GM18907 (cell line): ENCODE measurements at regions not wholly inside any gene's neighbourhood (a gene's known extent, or its start where the extent isn't known, plus 50 kb on each side); places are given as distances from the start of the nearest gene placed in this dataset.
"Not testable (repeated sequence)": the region's sequence is repeated elsewhere in the genome, so short reads cannot be mapped to it uniquely, and the experiment has no call there.

Experiments
- ATAC-seq: cut with Tn5 transposase; IDR thresholded peaks from one replicate; pipeline ENCODE4 v1.9.1; 2021; ENCODE audit warnings: mild to moderate bottlenecking, moderate library complexity; ENCODE audit not compliant: unreplicated experiment

DNA sequence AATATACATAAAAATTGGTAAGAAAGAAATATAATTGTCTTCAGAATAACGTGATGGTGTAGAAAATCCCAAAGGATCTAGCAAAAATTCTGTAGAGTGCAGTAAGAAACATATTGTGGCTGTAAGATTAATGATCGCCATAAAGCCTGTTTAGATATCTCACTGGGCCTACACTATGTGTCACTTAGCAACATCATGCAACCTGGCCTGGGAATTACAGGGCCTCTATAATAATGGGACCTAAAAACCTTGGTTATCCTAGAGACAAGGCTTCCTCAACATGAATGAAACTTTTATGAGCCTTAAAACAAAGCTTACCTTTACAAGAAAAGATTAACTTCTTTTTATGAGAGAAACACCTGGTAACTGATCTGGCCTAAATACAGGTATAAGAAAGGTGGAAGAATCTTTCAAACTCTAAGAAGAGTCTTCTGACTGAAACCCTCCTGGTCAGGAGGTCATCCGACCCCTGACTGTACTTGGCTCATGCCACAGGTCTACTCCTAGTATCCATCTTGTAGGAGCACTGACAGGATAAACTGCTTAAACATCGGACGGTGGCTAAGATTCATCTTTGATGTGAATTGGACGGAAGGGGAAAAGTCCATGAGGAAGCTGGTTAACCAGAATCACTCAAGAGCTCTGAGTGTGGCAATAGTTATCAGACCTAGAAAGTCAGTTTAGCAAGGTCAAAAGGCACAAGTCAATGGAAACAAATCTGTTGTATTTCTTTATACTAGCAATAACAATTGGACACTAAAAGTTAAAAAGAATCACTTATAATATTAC is 1155.1 kb upstream of the SORCS1 start:
- no peak for ATAC-seq

DNA sequence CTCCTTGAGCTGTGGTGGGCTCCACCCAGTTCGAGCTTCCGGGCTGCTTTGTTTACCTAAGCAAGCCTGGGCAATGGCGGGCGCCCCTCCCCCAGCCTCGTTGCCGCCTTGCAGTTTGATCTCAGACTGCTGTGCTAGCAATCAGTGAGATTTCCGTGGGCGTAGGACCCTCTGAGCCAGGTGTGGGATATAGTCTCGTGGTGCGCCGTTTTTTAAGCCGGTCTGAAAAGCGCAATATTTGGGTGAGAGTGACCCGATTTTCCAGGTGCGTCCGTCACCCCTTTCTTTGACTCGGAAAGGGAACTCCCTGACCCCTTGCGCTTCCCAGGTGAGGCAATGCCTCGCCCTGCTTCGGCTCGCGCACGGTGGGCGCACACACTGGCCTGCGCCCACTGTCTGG is 1151.1 kb upstream of the SORCS1 start:
- ATAC-seq = not testable (repeated sequence)

DNA sequence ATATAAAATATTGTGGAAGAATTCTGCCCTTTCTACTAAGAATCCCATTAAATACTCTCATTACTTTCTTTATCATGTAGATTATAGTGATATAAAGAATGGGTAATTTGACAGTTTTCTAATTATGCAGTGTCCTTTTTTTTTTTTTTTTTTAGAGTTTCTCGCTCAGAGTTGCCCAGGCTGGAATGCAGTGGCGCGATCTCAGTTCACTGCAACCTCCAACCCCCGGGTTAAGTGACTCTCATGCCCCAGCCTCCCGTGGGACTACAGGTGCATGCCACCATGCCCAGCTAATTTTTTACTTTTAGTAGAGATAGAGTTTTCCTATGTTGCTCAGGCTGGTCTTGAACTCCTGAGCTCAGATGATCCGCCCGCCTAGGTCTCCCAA is 1143.4 kb upstream of the SORCS1 start:
- ATAC-seq = no peak

DNA sequence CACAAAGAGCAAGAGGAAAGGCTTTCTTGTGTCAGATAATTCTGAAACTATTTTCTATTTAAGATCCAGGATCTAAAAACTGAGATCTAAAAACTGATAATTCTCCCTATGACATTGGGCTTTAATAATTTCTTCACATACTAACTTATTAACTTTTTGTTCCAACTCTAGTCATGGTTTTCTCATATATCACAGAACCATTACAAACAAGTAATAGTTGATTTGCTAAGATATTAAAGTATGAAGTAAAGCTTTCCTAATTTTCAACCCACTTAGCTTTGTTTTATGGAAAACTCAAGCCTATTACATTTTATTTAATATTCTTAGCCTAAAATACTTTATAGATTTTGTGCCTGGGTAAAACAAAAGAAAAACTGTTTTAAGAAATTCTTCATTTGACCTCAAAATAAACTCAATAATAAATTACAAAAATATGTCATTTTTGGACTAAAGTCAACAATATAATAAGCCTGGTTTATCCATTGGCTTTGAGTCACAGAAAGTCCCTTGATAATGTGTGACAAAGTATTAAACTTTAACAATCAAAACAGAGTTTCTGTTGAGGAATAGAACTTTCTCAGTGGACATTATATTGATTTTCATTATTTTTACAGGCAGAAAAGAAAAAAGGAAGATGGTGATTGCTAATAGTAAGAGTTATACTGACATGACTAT is 1142.9 kb upstream of the SORCS1 start:
- ATAC-seq = no peak

DNA sequence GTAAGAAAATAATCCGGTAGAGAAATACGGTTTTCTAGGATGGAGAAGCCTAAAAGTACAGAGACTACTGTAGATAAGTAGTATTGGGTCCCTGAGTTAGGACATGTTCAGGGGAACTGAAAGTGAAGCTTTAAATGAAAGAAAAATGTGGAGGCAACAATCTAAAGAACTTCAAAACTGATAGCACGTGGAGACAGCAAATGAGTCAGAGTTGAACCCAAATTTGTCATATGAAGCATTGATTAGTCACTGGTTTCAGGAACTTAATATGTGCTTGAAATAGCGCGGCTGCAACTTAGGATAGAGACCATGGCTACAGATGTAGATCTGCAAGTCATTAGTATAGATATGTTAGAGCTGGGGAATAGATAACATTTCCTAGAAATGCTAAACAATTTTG is 1138.6 kb upstream of the SORCS1 start:
- no peak for ATAC-seq

DNA sequence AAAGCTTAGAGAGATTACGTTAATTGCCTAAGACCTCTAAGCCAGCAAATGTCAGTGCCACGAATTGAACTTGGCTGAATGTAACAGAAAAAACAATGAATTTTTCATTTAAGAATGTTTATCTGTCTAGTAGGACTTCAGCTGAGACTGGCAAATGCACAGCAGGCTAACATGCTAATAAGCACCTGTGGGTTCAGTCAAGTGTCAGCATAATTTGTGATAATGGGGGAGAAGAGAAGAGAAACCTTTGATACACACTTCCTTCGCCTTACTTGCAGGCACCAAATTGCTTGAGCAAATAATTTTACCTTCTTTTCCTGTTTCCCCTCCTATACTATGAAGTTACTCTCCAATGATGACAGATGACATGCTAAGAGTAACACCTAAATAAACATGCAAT is 1136.5 kb upstream of the SORCS1 start:
- ATAC-seq = no peak

DNA sequence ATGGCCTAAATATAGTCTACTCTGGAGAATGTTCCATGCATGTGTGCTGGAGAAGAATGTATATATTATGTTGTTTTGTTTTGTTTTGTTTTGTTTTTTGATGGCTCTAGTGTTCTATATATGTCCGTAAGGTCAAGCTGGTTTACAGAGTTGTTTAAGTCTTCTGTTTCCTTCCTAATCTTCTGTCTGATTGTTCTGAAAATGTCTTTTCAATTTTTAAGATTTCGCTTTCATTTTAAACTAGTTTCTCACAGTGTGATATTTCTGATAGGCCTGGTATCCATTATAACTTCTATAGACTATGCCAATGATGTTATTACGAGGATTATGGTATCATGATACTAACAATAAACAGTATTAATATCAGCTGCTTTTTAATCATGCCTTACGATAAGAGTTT is 1126.3 kb upstream of the SORCS1 start:
- no peak for ATAC-seq

DNA sequence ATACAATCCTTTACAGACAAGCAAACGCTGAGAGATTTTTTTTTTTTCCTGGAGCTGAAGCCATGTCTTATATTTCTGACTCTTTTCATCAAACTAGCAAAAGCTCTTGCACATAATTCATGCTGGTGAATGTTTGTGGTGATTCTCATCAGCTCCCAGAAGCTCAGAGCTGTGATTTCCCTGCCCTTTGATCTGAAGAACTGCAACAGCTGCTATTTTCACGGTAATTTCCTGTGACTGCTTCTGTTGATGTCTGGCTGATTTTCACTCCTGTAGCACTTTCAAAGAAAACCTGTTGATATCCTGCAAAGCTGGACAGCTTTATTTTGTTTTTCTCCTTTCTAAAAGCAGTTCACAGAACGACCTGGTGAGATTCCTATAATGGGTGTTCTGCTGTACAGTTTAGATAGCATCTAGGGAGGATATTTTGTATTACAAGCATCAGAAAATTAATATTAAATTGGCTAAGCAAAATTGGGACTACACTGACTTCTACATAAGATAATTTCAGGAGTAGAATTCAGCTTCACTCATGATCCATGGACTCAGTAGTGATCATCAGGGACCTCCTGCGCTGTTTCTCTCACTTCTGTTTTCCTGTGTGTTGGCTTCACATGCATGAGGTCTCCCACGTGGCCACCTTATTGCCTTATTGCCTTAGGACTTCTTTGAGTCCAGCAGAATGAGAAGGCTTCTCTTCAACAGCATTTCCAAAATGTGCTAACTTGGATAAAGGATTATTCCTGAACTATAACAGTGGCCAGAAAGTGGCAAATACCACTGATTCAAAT is 1111.6 kb upstream of the SORCS1 start:
- ATAC-seq = no peak

DNA sequence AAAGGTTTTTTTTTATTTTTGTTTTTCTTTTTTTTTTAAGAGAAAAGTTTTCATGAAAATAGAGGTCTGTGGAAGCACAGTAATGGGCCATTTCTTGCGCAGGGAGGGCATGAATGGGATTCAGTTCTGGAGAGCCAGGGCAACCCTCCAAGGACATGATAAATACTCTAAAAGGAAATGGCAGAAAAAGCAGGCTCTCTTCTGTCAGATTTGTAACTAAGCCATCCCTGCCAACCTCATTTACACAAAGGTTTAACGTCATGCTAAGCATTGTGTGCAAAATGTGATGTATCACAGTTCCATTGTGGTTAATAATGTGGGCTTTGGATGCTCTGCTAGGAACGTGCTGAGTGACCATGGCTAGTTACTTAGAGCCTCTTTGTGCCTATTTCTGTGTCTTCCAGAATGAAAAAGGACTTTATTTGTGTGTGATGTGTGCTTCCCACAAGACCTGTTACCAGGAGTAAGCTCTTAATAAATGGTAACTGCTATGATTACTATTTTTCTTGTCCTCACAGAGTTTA is 1095.9 kb upstream of the SORCS1 start:
- ATAC-seq = no peak

DNA sequence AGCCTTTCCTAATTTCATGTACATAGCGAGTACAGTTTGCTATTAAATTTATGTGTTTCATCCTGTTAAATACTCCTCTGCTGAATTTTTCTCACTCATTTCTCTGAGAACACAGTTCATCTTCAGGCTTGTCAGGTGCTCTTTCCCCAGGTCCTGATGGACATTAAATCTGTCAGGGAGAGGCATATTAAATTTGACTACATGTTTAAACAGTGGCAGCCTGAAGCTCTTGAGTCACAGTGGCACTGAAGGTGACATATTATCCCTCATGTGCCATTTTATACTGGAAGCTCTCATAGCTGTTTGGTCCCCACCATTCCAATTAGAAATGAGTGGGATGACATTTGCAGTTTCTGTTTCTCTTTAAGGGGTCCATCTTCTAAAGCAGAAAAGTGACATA is 1089.6 kb upstream of the SORCS1 start:
- ATAC-seq = no peak

DNA sequence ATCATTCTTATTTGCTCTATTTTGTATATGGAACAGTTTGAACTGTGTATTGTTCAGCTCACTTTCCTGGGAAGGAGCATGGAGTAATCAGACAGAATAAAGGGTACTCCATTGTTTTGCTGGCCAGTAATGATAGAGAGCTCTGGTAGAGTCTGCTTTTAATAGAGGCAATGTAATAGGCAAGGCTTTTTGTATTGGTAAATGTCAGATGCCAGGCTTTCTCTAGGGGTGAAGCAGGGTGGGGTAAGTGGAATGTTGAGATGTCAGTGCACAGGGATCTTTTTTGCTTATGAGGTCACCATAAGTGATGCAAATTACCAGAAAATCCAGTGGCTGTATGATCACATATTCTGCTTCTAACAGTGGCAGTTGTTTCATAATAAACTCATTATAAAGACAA is 1088.3 kb upstream of the SORCS1 start:
- ATAC-seq = no peak

DNA sequence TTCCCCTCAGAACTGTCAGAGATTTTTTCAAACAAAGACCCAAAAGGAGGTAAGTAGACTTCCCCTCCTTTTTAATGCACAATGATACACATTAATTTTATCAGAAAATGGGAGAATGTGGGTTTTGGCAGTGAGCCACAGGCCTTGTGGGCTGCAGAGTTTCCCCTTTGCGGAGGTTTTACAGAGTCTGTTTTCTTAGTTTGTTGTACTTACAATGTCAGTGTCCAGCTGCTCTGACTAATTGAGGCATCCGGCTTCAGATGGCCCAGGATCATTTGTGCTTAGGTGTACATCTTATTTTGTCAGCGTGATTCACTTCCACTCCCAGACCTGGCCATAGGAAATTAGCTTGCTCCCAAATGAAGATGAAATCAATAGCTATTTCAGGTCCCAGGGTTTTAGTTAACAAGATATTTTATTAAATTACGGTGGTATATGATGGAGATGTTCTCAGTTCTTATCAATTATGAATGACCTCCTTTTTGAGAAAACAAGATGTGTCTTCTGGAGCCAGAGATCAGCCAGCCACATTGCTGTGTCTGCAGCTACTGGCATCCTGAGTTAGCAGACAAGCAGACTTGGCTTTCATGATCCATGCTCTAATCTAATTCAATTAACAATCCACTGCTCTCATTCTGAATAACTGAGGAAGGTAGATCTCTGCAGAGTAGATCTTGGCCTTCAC is 1086.6 kb upstream of the SORCS1 start:
- no peak for ATAC-seq

DNA sequence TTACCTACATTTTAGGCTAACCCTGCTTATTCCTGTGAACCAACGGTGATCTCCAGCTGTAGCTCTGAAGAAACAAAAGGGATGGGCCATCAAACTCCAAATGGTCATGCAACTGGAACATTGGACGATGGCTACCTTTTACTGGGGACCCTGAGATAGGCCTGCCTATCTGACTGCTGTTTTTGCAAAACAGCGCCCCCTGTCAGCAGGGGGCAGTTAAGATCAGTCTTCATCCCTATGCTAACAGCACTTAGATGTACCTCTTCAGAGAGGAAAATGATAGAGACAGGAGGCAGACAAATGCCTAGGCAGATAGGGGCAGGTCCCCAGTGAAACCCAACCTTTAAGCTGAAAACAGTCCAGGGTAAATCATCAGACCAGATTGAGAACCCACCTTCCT is 1085.4 kb upstream of the SORCS1 start:
- no peak for ATAC-seq

DNA sequence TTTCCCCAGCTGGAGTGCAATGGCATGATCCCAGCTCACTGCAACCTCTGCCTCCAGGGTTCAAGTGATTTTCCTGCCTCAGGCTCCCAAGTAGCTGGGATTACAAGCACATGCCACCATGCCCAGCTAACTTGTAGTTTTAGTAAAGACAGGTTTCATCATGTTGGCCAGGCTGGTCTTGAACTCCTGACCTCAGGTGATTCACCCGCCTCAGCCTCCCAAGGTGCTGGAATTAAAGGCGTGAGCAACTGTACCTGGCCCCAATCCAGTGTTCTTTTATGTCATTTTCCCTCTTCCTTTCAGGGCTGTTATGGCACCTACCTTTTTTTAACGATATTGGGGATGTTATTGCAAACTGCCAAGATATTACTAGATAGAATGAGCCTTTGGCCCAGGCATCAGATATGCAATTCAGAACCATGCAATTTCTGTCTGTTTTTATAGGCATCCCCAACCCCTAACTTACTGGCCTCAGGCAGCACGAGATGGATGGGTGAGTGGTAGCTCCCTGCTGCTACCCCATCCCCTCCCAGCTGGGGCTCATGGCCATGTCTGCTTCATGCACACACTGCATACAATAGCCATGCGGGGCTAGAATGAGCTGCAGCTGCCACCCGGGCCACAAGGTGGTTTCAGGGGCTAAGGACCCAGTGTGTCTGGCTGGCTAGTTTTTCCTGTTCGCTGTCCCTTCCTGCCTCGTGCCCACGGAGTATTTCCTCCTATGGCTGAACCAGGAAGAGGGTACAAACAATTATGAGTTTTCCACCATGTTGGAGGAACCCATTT is 1080.1 kb upstream of the SORCS1 start:
- ATAC-seq = no peak

DNA sequence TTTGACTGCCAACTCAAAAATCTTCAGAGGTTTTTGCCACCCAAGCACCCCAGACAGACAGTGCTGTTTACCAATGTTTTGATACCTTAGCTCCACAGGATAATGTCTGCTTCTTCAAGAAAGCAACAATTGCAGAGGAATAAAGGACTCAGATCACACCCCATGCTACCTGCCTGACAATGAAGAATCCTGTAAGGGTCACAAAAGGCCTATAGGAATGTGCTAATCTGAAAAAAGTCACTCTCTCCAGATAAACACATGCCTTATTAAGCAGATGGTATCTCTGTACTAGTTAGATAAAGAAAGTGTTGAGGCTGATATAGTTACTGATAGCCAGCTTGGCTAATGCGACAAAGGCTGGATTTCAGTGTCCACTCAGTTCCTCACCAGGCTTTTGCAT is 1076.7 kb upstream of the SORCS1 start:
- ATAC-seq = no peak

DNA sequence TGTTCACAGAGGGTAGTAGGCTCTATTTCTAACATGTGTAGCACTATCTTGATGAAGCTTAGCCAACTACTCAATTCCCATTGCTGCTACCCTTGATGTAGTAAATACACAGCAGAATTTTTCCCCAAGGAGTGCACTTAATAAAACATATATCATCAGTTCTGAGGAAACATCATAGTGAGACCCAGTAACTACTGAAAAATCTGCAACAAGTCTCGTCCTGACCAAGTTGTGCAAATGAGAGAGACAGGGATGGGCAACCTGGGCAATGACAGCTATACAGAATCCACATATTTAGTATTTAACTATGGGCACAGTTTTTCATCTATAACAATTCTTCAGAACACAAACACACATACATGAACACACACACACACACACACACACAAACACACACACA is 1073.8 kb upstream of the SORCS1 start:
- no peak for ATAC-seq

DNA sequence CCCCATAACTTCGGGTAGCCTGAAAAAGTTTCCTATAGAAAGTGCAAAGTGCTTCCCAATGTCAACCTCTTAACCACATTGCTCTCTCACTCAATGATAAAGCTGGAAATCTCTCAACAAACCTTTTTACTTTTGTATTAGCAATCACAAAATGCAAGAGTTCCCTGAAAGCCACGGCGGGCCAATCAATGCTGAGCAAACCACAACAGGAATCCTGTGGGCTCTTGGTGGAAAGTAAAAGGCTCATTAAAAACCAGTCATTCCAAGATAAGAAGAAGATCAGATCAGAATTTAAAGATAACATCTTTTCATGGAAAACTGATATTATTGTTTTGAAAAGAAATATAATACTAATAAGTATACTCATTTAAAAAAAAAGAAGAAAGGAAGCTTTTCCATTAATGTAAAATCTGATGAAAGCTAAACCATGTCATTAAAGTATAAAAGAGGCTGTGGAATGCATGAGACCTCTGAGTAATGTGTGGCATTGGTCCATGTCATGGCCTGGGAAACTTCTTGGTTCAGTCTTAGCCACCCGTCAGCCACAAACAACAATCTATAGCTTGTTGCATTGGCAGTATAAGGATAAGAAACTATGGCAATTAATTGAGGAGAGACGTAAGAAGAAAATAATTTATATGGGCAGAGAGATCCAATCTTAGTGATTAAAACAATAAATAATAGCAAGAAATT is 1066.1 kb upstream of the SORCS1 start:
- no peak for ATAC-seq

DNA sequence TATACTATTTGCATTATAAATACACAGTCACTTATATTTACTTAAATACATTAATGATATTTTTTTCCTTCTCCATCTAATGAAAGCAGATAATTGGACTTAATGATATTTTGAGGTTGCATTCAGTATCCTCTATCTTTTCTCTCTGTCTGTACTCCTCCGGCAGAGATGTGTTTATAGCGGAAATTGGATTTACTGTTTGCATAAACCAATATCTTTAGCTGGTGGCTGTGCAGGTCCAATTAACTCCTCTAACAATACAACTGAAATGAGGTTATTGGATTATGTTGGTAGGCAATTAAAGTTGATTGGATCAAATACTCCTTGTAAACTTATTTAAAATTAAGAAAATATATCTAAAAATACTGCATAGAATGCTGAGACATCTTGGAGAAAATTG is 1044.2 kb upstream of the SORCS1 start:
- no peak for ATAC-seq

DNA sequence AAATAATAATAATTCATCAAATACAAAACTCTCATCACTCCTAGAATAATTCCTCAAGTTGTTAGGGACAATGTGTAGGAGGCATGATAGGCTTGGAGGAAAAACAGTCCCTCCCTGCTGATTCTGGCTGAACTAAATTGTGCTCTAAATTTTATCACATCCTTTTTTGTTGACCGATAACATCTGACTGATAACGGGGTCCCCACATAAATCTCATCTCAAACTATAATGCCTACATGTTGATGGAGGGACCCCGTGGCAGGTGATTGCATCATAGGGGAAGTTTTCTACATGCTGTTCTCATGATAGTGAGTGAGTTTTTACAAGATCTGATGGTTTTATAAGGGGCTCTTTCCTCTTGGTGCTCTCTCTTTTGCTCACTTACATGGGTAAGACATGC is 1043.5 kb upstream of the SORCS1 start:
- no peak for ATAC-seq
